ENCODE measurements at regions not wholly inside any gene's neighbourhood (a gene's known extent, or its start where the extent isn't known, plus 50 kb on each side); places are given as distances from the start of the nearest gene placed in this dataset.

DNA sequence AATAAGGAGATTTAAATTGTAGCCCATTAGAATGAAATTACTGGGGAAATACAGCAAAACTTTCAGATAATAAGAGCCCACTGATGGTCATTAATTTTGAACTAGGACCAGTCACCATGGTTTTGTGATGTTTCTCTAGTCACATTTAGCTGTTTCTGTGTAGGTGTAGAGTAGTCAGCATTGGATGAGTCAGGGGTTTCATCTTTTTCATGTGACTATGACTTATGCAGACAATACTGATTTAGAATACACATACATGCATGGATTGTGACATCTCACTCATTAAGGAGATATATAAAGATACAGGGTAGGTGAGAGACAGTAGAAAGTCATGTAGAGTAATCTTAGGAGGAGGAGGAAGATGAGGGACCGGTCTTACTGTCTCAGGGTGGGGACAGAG is 1192.7 kb downstream of the KCNT2 start:
- Histone ChIP-seq H3K36me3 (replicated peaks; ENCODE audit: insufficient read depth, low read depth) (no peaks in the 10 kb centered on the region), H3K4me3 (no peak overlapping the region), H3K9me2 (replicated peaks; ENCODE audit: insufficient read depth) (no peaks in the 10 kb centered on the region), H3K4me1 (ENCODE audit: insufficient read depth) (no peaks in the 10 kb centered on the region), H3K9me3 (ENCODE audit: low read depth) (no peaks in the 10 kb centered on the region), H3K4me2 (no peak overlapping the region), H3K27me3 (no peaks in the 10 kb centered on the region), H3K79me2 (no peaks in the 10 kb centered on the region), H4K20me1 (ENCODE audit: insufficient read depth, poor library complexity, severe bottlenecking) (no peaks in the 10 kb centered on the region), H3K27ac (no peak overlapping the region), H2AFZ (no peak overlapping the region)
- DNase-seq (ENCODE audit: low spot score): no peak
- WGBS (ENCODE audit: low lambda C conversion rate, missing lambda C conversion rate): 94% methylated on average over 1 of the region's 1 CpG
- TF ChIP-seq, protein P1, sequence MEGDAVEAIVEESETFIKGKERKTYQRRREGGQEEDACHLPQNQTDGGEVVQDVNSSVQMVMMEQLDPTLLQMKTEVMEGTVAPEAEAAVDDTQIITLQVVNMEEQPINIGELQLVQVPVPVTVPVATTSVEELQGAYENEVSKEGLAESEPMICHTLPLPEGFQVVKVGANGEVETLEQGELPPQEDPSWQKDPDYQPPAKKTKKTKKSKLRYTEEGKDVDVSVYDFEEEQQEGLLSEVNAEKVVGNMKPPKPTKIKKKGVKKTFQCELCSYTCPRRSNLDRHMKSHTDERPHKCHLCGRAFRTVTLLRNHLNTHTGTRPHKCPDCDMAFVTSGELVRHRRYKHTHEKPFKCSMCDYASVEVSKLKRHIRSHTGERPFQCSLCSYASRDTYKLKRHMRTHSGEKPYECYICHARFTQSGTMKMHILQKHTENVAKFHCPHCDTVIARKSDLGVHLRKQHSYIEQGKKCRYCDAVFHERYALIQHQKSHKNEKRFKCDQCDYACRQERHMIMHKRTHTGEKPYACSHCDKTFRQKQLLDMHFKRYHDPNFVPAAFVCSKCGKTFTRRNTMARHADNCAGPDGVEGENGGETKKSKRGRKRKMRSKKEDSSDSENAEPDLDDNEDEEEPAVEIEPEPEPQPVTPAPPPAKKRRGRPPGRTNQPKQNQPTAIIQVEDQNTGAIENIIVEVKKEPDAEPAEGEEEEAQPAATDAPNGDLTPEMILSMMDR (IDR thresholded peaks at IDR 0.05; ENCODE audit: poor library complexity): no peak
- no peak for TF ChIP-seq EZH2phosphoT487 (IDR thresholded peaks at IDR 0.05; ENCODE audit: low read depth, severe bottlenecking, unreplicated experiment)
- no peak for TF ChIP-seq EZH2 (IDR thresholded peaks at IDR 0.05; ENCODE audit: borderline replicate concordance)

GRCh38 chr1:195394567-195394966 is 1213.7 kb downstream of the KCNT2 start:
- no peak for TF ChIP-seq EZH2 (IDR thresholded peaks at IDR 0.05; ENCODE audit: borderline replicate concordance)
- TF ChIP-seq EZH2phosphoT487 (IDR thresholded peaks at IDR 0.05; ENCODE audit: low read depth, severe bottlenecking, unreplicated experiment): no peak
- TF ChIP-seq, protein P1 (IDR thresholded peaks at IDR 0.05; ENCODE audit: poor library complexity): no peak
- 69% methylated on average over 1 of the region's 1 CpG for WGBS (ENCODE audit: low lambda C conversion rate, missing lambda C conversion rate)
- Histone ChIP-seq H3K27me3 (no peaks in the 10 kb centered on the region), H4K20me1 (ENCODE audit: insufficient read depth, poor library complexity, severe bottlenecking) (no peaks in the 10 kb centered on the region), H3K9me2 (replicated peaks; ENCODE audit: insufficient read depth) (no peaks in the 10 kb centered on the region), H2AFZ (no peak overlapping the region), H3K4me2 (no peak overlapping the region), H3K79me2 (no peaks in the 10 kb centered on the region), H3K4me3 (no peak overlapping the region), H3K36me3 (replicated peaks; ENCODE audit: insufficient read depth, low read depth) (no peaks in the 10 kb centered on the region), H3K4me1 (ENCODE audit: insufficient read depth) (no peaks in the 10 kb centered on the region), H3K27ac (no peak overlapping the region), H3K9me3 (ENCODE audit: low read depth) (no peaks in the 10 kb centered on the region)
- DNase-seq (ENCODE audit: low spot score): no peak

- TF ChIP-seq EZH2 (IDR thresholded peaks at IDR 0.05; ENCODE audit: borderline replicate concordance) (no peak), EZH2phosphoT487 (IDR thresholded peaks at IDR 0.05; ENCODE audit: low read depth, severe bottlenecking, unreplicated experiment) (no peak)
- TF ChIP-seq, protein P1 (IDR thresholded peaks at IDR 0.05; ENCODE audit: poor library complexity): no peak
- H3K9me2 ChIP-seq (replicated peaks; ENCODE audit: insufficient read depth): no peaks in the 10 kb centered on the region
Observed at GRCh38 chr1:195376190-195376589, 1232.0 kb downstream of the KCNT2 start.

GRCh38 chr1:195373856-195374255 is 1234.4 kb downstream of the KCNT2 start:
- H4K20me1 ChIP-seq (ENCODE audit: insufficient read depth, poor library complexity, severe bottlenecking): no peaks in the 10 kb centered on the region
- H3K27me3 ChIP-seq: no peaks in the 10 kb centered on the region
- no peaks in the 10 kb centered on the region for H3K36me3 ChIP-seq (replicated peaks; ENCODE audit: insufficient read depth, low read depth)
- no peaks in the 10 kb centered on the region for H3K9me2 ChIP-seq (replicated peaks; ENCODE audit: insufficient read depth)
- no peak overlapping the region for H3K27ac ChIP-seq
- no peaks in the 10 kb centered on the region for H3K9me3 ChIP-seq (ENCODE audit: low read depth)
- no peak overlapping the region for H3K4me3 ChIP-seq
- no peak overlapping the region for H3K4me2 ChIP-seq
- 65% methylated on average over 3 of the region's 3 CpGs for WGBS (ENCODE audit: low lambda C conversion rate, missing lambda C conversion rate)
- no peak overlapping the region for H2AFZ ChIP-seq
- TF ChIP-seq EZH2 (IDR thresholded peaks at IDR 0.05; ENCODE audit: borderline replicate concordance): no peak
- TF ChIP-seq EZH2phosphoT487 (IDR thresholded peaks at IDR 0.05; ENCODE audit: low read depth, severe bottlenecking, unreplicated experiment): no peak
- TF ChIP-seq, protein P1 (IDR thresholded peaks at IDR 0.05; ENCODE audit: poor library complexity): no peak
- no peaks in the 10 kb centered on the region for H3K79me2 ChIP-seq
- no peak for DNase-seq (ENCODE audit: low spot score)
- no peaks in the 10 kb centered on the region for H3K4me1 ChIP-seq (ENCODE audit: insufficient read depth)

More at GRCh38 chr1:195376190-195376589, 1232.0 kb downstream of the KCNT2 start:
- H2AFZ ChIP-seq: no peak overlapping the region
- H3K79me2 ChIP-seq: no peaks in the 10 kb centered on the region
- H3K36me3 ChIP-seq (replicated peaks; ENCODE audit: insufficient read depth, low read depth): no peaks in the 10 kb centered on the region
- H4K20me1 ChIP-seq (ENCODE audit: insufficient read depth, poor library complexity, severe bottlenecking): no peaks in the 10 kb centered on the region
- no peaks in the 10 kb centered on the region for H3K4me1 ChIP-seq (ENCODE audit: insufficient read depth)
- H3K27ac ChIP-seq: no peak overlapping the region
- H3K9me3 ChIP-seq (ENCODE audit: low read depth): no peaks in the 10 kb centered on the region
- no peak overlapping the region for H3K4me2 ChIP-seq
- no peak for DNase-seq (ENCODE audit: low spot score)
- no peak overlapping the region for H3K4me3 ChIP-seq
- no peaks in the 10 kb centered on the region for H3K27me3 ChIP-seq
